AG04449 (cell line): ENCODE measurements at regions not wholly inside any gene's neighbourhood (a gene's known extent, or its start where the extent isn't known, plus 50 kb on each side); places are given as distances from the start of the nearest gene placed in this dataset.
"Not testable (repeated sequence)": the region's sequence is repeated elsewhere in the genome, so short reads cannot be mapped to it uniquely, and the experiment has no call there.

ENCODE experiments used
- CTCF ChIA-PET: fragments of 350-600 bp; formaldehyde crosslinking; extraction: SDS; loops from one replicate; lab custom pipeline; 2021; ENCODE audit warnings: antibody characterized with exemption; lab: Yijun Ruan, JAX
- POLR2A ChIA-PET: fragments of 400-600, 350-600 bp; formaldehyde crosslinking; extraction: SDS; loops from one replicate; lab custom pipeline; 2020; ENCODE audit warnings: antibody characterized with exemption, inconsistent platforms; lab: Yijun Ruan, JAX
- DNase-seq: peaks from one replicate; pipeline ENCODE4 v3.0.0-alpha.2; 2010; ENCODE audit warnings: low read depth, low spot score
- H3K4me3 ChIP-seq: 2 replicates; pipeline ENCODE4 v1.5.1; 2011; ENCODE audit warnings: low read depth, mild to moderate bottlenecking, control low read depth, low read length
- CTCF ChIP-seq: IDR thresholded peaks from one replicate; pipeline ENCODE4 v1.5.1; 2011; ENCODE audit warnings: mild to moderate bottlenecking, moderate library complexity, low read length, control low read depth, inconsistent platforms; ENCODE audit not compliant: insufficient read depth; ENCODE audit errors: missing control alignments

GRCh38 chr1:242886137-242886536, 361.6 kb upstream of the PLD5 start:
- POLR2A ChIA-PET: no interaction called here
- no peak overlapping the region for H3K4me3 ChIP-seq
- TF ChIP-seq CTCF: no peak
- DNase-seq: no peak
- CTCF ChIA-PET: no interaction called here

GRCh38 chr1:242880022-242880421, 355.5 kb upstream of the PLD5 start:
- H3K4me3 ChIP-seq, POLR2A ChIA-PET, CTCF ChIA-PET, DNase-seq: not testable (repeated sequence)

- ChIA-PET POLR2A (no interaction called here), CTCF (no interaction called here)
- no peak for DNase-seq
- no peak for TF ChIP-seq CTCF
- H3K4me3 ChIP-seq: no peak overlapping the region
Observed at GRCh38 chr1:242877743-242878142, 353.2 kb upstream of the PLD5 start.

- no peak for TF ChIP-seq CTCF
- CTCF ChIA-PET: no interaction called here
Observed at GRCh38 chr1:242877229-242877628, 352.7 kb upstream of the PLD5 start.

GRCh38 chr1:242876030-242876429, 351.5 kb upstream of the PLD5 start:
- H3K4me3 ChIP-seq: no peak overlapping the region
- no peak for DNase-seq
- ChIA-PET CTCF (no interaction called here), POLR2A (no interaction called here)
- no peak for TF ChIP-seq CTCF

More at GRCh38 chr1:242877229-242877628, 352.7 kb upstream of the PLD5 start:
- H3K4me3 ChIP-seq: no peak overlapping the region
- no peak for DNase-seq
- POLR2A ChIA-PET: no interaction called here

GRCh38 chr1:242873661-242874060, 349.2 kb upstream of the PLD5 start:
- ChIA-PET CTCF (no interaction called here), POLR2A (no interaction called here)
- no peak for TF ChIP-seq CTCF
- no peak overlapping the region for H3K4me3 ChIP-seq
- DNase-seq: no peak

- TF ChIP-seq CTCF: no peak
- ChIA-PET POLR2A (no interaction called here), CTCF (no interaction called here)
- H3K4me3 ChIP-seq: no peak overlapping the region
- DNase-seq: no peak
Observed at GRCh38 chr1:242872521-242872920, 348.0 kb upstream of the PLD5 start.
